ENCODE measurements at regions not wholly inside any gene's neighbourhood (a gene's known extent, or its start where the extent isn't known, plus 50 kb on each side); places are given as distances from the start of the nearest gene placed in this dataset.
"Not testable (repeated sequence)": the region's sequence is repeated elsewhere in the genome, so short reads cannot be mapped to it uniquely, and the experiment has no call there.

GRCh38 chr4:31682796-31683195, 962.6 kb downstream of the PCDH7 start:
- no peak for DNase-seq (ENCODE audit: extremely low read depth in 1 of 2, low read depth in 1 of 2)

- no peak for DNase-seq (ENCODE audit: extremely low read depth in 1 of 2, low read depth in 1 of 2)
Observed at GRCh38 chr4:31687717-31688342, 967.7 kb downstream of the PCDH7 start.

DNA sequence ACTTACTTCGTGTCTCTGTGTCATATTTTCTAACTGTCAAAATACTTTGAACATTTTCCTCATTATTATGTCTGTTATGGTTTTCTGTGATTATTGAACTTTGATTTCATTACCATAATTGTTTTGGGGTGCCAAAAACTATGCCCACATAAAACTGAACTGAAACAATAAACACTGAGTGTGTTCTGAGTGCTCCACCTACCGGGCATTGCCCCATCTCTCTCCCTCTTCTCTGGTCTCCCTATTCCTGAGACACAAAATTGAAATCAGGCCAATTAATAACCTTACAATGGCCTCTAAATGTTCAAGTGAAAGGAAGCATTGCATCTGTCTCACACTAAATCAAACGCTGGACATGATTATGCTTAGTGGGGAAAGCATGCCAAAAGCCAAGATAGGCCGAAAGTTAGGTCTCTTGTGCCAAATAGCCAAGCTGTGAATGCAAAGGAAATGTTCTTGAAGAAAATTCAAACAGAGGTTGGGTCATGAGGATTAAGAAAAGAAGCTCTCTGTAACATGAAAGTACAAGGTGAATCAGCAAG, 972.3 kb downstream of the PCDH7 start:
- no peak for DNase-seq (ENCODE audit: extremely low read depth in 1 of 2, low read depth in 1 of 2)

DNA sequence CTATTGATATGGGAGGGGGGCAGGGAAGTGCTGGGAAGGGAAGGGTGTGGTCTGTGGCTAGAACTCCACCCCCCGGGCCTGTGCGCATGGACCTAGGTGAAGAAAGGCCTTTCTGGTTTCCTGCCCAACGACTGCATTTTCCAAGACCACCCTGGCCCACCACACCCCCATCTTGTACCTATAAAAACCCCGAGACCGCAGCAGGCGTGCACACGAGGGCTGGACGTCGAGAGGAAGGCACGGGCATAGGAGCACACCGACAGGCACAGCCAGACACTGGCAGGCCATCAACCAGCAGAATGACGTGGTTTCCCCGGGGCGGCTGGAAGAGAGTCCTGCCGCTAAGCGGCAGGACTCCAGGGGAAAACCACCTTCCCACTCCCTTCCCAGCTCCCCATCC, 981.1 kb downstream of the PCDH7 start:
- DNase-seq (ENCODE audit: extremely low read depth in 1 of 2, low read depth in 1 of 2): no peak

DNA sequence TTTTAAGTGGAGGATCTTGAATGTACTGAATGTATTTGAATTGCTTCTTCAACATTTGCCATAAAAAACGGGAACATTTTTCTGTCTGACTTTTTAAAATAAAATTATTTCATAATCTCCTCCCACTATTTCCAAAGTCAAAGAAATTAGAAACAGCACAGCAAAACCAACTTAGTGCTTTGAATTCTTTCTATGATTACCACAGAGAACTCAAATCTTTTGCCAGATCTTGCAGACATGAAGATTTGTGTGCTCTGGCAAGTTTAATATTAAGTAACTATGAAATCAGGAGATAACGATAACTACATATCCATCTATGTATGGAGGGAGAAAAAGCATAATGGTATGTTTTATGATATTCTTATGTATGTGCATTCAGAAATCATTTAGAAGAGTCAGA, 982.2 kb downstream of the PCDH7 start:
- DNase-seq (ENCODE audit: extremely low read depth in 1 of 2, low read depth in 1 of 2): no peak

- no peak for DNase-seq (ENCODE audit: extremely low read depth in 1 of 2, low read depth in 1 of 2)
Observed at GRCh38 chr4:31714238-31714637, 994.1 kb downstream of the PCDH7 start.

DNA sequence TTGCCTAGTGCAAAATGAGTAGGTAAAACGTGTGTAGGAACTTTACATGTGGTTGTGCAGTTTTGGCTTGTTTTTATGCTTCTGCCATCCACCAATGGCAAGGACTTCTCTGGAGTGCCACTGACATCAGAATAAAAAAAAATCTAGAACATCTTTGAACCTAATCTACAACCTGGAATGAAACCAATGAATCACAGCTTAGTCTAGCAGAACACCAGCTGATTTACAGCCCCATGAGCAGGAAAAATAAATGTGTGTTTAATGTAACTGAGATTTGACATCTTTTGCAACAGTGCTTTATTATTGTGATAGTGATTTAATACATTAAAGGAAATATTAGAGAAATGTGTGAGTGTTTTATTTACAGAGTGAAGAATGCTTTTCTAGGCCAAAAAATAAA, 995.1 kb downstream of the PCDH7 start:
- no peak for DNase-seq (ENCODE audit: extremely low read depth in 1 of 2, low read depth in 1 of 2)

- no peak for DNase-seq (ENCODE audit: extremely low read depth in 1 of 2, low read depth in 1 of 2)
Observed at GRCh38 chr4:31727030-31727429, 1006.9 kb downstream of the PCDH7 start.

DNA sequence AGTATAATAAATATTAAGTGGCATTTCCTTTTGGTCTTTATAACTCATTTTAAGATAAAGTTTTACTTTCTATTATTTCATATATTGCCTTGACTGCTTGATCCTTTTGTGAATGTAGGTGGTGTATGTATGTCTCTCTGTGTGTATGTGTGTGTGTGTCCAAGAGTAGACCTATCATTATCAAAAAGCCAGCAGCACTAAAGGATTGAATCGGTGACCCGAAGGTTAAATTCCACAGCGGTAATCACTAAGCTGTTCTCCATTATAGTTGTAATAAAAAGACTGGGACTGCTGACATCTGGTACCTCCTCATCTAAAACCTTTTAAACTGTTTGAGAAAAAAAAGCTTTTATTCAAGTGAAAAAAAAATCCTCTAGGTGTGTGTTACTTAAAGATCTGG, 1014.8 kb downstream of the PCDH7 start:
- DNase-seq (ENCODE audit: extremely low read depth in 1 of 2, low read depth in 1 of 2): no peak

GRCh38 chr4:31737419-31737818, 1017.2 kb downstream of the PCDH7 start:
- DNase-seq (ENCODE audit: extremely low read depth in 1 of 2, low read depth in 1 of 2): no peak

DNA sequence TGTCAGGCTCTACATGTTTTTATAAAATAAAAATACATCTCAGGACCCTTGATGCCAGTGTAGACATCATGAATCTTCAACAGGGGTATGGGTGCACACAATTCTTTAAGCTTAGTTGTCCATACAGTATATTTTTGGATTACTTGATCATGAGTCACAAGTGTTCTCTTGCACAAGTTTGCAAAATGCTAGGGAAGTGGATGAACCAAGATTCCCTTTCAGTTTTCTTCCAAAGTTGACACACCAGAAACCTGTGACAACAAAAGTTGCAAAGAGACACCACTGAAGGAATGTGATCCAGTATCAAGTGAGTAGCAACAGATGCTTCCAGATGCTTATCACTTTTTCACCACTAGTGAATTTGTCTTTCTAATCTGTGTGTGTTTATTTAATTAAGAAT, 1021.2 kb downstream of the PCDH7 start:
- DNase-seq (ENCODE audit: extremely low read depth in 1 of 2, low read depth in 1 of 2): no peak

GRCh38 chr4:31748382-31748781, 1028.2 kb downstream of the PCDH7 start:
- DNase-seq (ENCODE audit: extremely low read depth in 1 of 2, low read depth in 1 of 2): no peak

DNA sequence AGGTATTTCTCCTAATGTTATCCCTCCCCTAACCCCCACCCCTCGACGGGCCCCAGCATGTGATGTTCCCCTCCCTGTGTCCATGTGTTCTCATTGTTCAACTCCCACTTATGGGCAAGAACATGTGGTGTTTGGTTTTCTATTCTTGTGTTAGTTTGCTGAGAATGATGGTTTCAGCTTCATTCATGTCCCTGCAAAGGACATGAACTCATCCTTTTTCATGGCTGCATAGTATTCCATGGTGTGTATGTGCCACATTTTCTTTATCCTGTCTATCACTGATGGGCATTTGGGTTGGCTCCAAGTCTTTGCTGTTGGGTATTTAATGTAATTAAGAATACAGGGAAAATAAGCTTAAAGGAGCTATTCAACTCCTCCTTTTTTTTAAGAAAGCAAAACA, 1030.4 kb downstream of the PCDH7 start:
- not testable (repeated sequence) for DNase-seq (ENCODE audit: extremely low read depth in 1 of 2, low read depth in 1 of 2)

DNA sequence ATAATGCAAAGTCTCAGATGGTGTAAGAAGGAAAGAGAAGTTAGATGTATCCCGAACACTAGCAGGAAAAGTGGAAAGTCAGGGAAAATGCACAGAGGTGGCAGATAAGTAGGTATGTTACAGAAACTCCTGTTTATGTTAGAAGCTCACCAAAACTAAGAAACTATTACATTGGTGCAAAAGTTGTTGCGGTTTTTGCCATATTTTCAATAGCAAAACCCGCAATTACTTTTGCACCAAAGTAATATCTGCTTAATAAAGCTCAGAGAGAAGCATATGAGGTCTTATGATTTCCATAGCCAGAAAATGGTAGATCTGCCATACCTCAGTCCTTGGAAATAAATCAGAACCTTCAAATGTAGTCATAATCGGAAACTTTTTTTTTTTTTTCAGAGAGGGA, 1035.6 kb downstream of the PCDH7 start:
- DNase-seq (ENCODE audit: extremely low read depth in 1 of 2, low read depth in 1 of 2): no peak

- DNase-seq (ENCODE audit: extremely low read depth in 1 of 2, low read depth in 1 of 2): no peak
Observed at GRCh38 chr4:31768756-31769155, 1048.6 kb downstream of the PCDH7 start.

DNA sequence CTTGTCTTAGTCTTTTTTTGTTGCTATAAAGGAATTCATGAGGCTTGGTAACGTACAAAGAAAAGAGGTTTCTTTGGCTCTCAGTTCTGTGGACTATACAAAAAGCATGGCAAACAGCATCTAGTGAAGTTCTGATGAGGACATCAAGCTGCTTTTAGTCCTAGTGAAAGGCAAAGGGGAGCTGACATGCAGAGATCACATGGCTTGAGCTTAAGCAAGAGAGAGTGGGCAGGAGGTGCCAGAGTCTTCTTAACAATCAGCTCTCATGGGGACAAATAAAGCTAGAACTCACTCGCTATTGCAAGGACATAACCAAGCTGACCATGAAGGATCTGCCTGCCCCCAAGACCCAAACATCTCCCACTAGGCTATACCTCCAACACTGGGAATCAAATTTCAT, 1063.1 kb downstream of the PCDH7 start:
- no peak for DNase-seq (ENCODE audit: extremely low read depth in 1 of 2, low read depth in 1 of 2)

DNA sequence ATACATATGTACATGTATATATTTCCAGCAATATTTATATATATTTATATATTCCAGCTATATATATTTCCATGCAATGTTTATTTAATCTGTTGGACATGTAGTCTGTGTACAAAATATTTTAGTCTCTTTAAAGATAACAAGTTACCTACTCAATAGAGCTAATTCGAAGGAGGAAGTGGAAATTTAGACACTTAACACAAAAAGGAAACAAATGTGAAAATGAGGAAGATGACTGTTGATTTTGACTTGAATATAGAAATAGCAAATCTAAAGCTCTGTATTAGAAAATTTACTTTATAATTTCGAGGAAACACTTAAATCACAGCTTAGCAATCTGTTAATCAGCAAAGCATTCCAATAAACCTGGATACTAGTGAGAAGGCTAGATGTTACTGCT, 1064.4 kb downstream of the PCDH7 start:
- no peak for DNase-seq (ENCODE audit: extremely low read depth in 1 of 2, low read depth in 1 of 2)

GRCh38 chr4:31787701-31788100, 1067.5 kb downstream of the PCDH7 start:
- DNase-seq (ENCODE audit: extremely low read depth in 1 of 2, low read depth in 1 of 2): no peak

DNA sequence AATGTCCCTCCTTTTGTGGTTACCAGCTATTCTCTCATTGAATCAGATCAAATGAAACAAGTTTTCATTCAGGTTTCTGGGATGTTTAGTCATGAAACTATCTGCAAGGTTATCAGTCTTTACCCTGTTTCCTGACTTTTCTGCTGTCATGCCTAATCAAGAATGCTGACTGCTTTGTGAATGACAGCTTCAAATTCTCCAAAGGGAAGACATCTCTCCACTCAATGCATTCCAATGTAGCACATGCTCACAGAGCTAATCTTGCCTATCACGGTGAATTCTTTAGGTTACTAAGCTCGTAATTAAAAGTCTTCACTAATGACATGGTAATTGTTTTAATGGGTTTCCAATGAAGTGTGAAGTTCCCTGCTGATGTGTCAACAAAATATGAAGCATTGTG, 1068.5 kb downstream of the PCDH7 start:
- no peak for DNase-seq (ENCODE audit: extremely low read depth in 1 of 2, low read depth in 1 of 2)

DNA sequence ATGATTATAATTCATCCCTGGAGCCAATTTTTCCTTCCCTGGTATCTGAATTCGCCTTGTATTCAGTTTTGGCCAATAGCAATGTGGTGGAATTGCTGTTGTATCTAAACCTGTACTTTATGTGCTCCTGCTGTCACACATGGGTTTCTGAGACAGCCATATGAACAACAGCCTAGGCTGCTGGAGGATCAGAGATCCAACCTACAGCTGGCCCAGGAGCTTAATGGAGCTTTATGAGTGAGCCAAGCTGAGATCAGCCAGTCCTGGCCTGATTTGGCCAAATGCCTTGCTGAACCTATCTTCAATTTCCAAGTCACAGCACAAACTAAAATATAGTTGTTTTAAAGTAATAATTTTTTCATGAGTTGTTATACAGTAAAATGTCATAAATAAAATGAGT, 1071.5 kb downstream of the PCDH7 start:
- DNase-seq (ENCODE audit: extremely low read depth in 1 of 2, low read depth in 1 of 2): no peak

DNA sequence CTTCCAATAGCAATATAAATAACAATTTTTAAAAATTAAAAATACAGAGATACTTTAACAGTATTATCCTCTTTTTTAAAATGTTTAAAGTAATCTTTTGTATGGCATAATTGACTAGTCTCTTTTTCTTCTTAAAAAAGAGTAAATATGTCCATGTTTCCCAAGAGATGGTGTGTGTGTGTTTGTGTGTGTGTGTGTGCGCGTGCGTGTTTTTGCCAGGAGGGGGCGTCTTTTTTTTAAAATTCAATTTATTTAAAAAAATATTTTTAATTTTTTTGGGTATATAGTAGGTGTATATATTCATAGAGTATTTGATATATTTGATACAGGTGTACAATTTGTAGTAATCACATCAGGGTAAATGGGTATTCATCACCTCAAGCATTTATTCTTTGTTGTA, 1073.7 kb downstream of the PCDH7 start:
- DNase-seq (ENCODE audit: extremely low read depth in 1 of 2, low read depth in 1 of 2): no peak

DNA sequence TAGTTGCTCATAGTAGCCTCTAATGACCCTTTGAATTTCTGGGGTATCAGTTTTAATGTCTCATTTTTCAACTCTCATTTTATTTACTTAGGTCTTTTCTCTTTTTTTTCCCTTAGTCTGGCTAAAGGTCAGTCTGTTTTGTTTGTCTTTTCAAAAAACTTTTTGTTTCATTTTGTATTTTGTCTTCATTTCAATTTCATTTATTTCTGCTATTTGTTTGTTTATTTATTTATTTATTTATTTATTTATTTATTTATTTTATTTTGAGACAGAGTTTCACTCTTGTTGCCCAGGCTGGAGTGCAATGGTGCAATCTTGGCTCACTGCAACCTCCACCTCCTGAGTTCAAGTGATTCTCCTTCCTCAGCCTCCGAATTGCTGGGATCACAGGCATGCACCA, 1076.9 kb downstream of the PCDH7 start:
- DNase-seq (ENCODE audit: extremely low read depth in 1 of 2, low read depth in 1 of 2): not testable (repeated sequence)

GRCh38 chr4:31803526-31804195, 1083.5 kb downstream of the PCDH7 start:
- DNase-seq (ENCODE audit: extremely low read depth in 1 of 2, low read depth in 1 of 2): no peak

Data from stimulated activated CD8-positive, alpha-beta memory T cell treated with anti-CD3 and anti-CD28 coated beads, Interleukin-7, amount 100 ng/mL, for 48 hours (primary cell).